Endothelial cell of umbilical vein (primary cell): ENCODE measurements at regions not wholly inside any gene's neighbourhood (a gene's known extent, or its start where the extent isn't known, plus 50 kb on each side); places are given as distances from the start of the nearest gene placed in this dataset.

Experiments used
- BruUV-seq: library from RNA; stranded (reverse); fragments of 400-500 nt; replicated peaks from 2 replicates; lab custom pipeline; 2021; lab: Mats Ljungman, UMichigan
- CTCF ChIA-PET: fragments of 300-600, 350-600 bp; sonication (Branson Sonifier 250); formaldehyde crosslinking; loops from one replicate; lab custom pipeline; 2021; ENCODE audit warnings: antibody characterized with exemption, inconsistent platforms; lab: Charles Lee
- POLR2A ChIA-PET: fragments of 300-600, 350-600 bp; sonication (Branson Sonifier 250); formaldehyde crosslinking; loops from one replicate; lab custom pipeline; 2021; ENCODE audit warnings: antibody characterized with exemption, inconsistent platforms; lab: Charles Lee
- DNase-seq: peaks from one replicate; pipeline ENCODE4 v3.0.0-alpha.2; 2011; ENCODE audit warnings: low read depth, low spot score
- FAIRE-seq: peaks from 2 replicates; lab custom pipeline; 2011; peaks lifted over from hg19 to GRCh38; lab: Jason Lieb, UNC
- H2AFZ ChIP-seq: 2 replicates; pipeline ENCODE4 v1.6.0; 2012; ENCODE audit warnings: low read depth, low read length, control low read depth, inconsistent platforms
- H3K27ac ChIP-seq: 2 replicates; pipeline ENCODE4 v1.5.1; 2011; ENCODE audit warnings: low read depth, mild to moderate bottlenecking, control low read depth, low read length, moderate library complexity; ENCODE audit not compliant: insufficient read depth
- H3K27me3 ChIP-seq, 2 experiments: 2 replicates each; pipeline versions ENCODE4 v1.6.0 to v1.6.1; 2011; ENCODE audit warnings: low read length in 2 of 2, mixed read lengths in 1 of 2; ENCODE audit not compliant: control insufficient read depth in 2 of 2, insufficient read depth in 2 of 2
- H3K36me3 ChIP-seq, 2 experiments: 2 replicates in 1 of 2; 3 replicates in 1 of 2; pipeline ENCODE4 v1.5.1; 2011; ENCODE audit warnings: low read length in 2 of 2, mild to moderate bottlenecking in 1 of 2, moderate library complexity in 1 of 2; ENCODE audit not compliant: control insufficient read depth in 2 of 2, insufficient read depth in 2 of 2; ENCODE audit errors: extremely low read depth in 1 of 2
- H3K4me1 ChIP-seq: 3 replicates; pipeline ENCODE4 v1.5.1; 2011; ENCODE audit warnings: mild to moderate bottlenecking, low read length; ENCODE audit not compliant: control insufficient read depth, insufficient read depth; ENCODE audit errors: extremely low read depth
- H3K4me2 ChIP-seq: 2 replicates; pipeline ENCODE4 v1.6.1; 2011; ENCODE audit warnings: low read length, control low read depth, mixed read lengths; ENCODE audit not compliant: insufficient read depth
- H3K4me3 ChIP-seq, 3 experiments: fragments of 200-600 bp in 1 of 3; sonication (generic), shearing (Covaris generic) in 1 of 3; replicated peaks in 1 of 3; 2 replicates each; pipeline ENCODE4 v1.5.1; 2011 to 2016; ENCODE audit warnings: control low read depth in 3 of 3, low read length in 3 of 3, mild to moderate bottlenecking in 2 of 3, inconsistent platforms in 1 of 3, low read depth in 1 of 3, moderate library complexity in 1 of 3; ENCODE audit not compliant: insufficient read depth in 1 of 3
- H3K79me2 ChIP-seq: 2 replicates; pipeline ENCODE4 v1.6.0; 2012; ENCODE audit warnings: low read length, inconsistent platforms; ENCODE audit not compliant: control insufficient read depth, insufficient read depth
- H3K9ac ChIP-seq: replicated peaks from 2 replicates; pipeline ENCODE3; 2011; ENCODE audit warnings: low read length, control low read depth; ENCODE audit not compliant: insufficient read depth; ENCODE audit errors: extremely low read depth
- H3K9me1 ChIP-seq: replicated peaks from 3 replicates; pipeline ENCODE4 v1.6.0; 2011; ENCODE audit warnings: mild to moderate bottlenecking, low read length; ENCODE audit not compliant: control insufficient read depth, insufficient read depth; ENCODE audit errors: extremely low read depth
- H3K9me3 ChIP-seq: replicated peaks from 2 replicates; pipeline ENCODE4 v1.5.1; 2012; ENCODE audit warnings: low read length, inconsistent platforms; ENCODE audit not compliant: control insufficient read depth, insufficient read depth
- H4K20me1 ChIP-seq: replicated peaks from 2 replicates; pipeline ENCODE3; 2011; ENCODE audit warnings: mild to moderate bottlenecking, low read length; ENCODE audit not compliant: control insufficient read depth, insufficient read depth; ENCODE audit errors: extremely low read depth
- FOS ChIP-seq: IDR thresholded peaks from 2 replicates; pipeline ENCODE4 v1.6.1; 2011; ENCODE audit warnings: mild to moderate bottlenecking, low read length, moderate library complexity, borderline replicate concordance; ENCODE audit not compliant: insufficient read depth
- GATA2 ChIP-seq: IDR thresholded peaks from 2 replicates; pipeline ENCODE4 v1.7.0; 2011; ENCODE audit warnings: low read depth, mild to moderate bottlenecking, moderate library complexity, mixed read lengths, low read length; ENCODE audit not compliant: insufficient read length, insufficient read depth
- JUN ChIP-seq: IDR thresholded peaks from 2 replicates; pipeline ENCODE4 v1.6.1; 2011; ENCODE audit warnings: borderline replicate concordance, low read depth; ENCODE audit not compliant: insufficient read length, insufficient read depth
- MYC ChIP-seq: IDR thresholded peaks from one replicate; pipeline ENCODE4 v1.6.1; 2011; ENCODE audit warnings: mild to moderate bottlenecking, low read depth, low read length
- POLR2A ChIP-seq: IDR thresholded peaks from 2 replicates; pipeline ENCODE4 v1.6.1; 2012; ENCODE audit warnings: low read depth, mild to moderate bottlenecking, control low read depth, low read length
- POLR2AphosphoS5 ChIP-seq: IDR thresholded peaks from 2 replicates; pipeline ENCODE4 v1.6.1; 2012; ENCODE audit warnings: low read depth, mild to moderate bottlenecking, control low read depth, low read length, moderate library complexity; ENCODE audit not compliant: insufficient read depth
- dilution Hi-C: fragments of 300-500 bp; cut with MboI; formaldehyde crosslinking; loops from one replicate; pipeline ENCODE4 v1.15.0; 2019; ENCODE audit warnings: low sequenced_read_pairs; ENCODE audit not compliant: extremely low pct_ligation_motif_present
- intact Hi-C: fragments of 100-400 bp; cut with micrococcal nuclease; formaldehyde crosslinking; loops from one replicate; pipeline ENCODE4 v1.10.0; 2022
- TF ChIP-seq, protein P1 (sequence below): IDR thresholded peaks from 2 replicates; pipeline ENCODE4 v1.6.1; 2011; ENCODE audit not compliant: insufficient read depth, insufficient read length

DNA sequence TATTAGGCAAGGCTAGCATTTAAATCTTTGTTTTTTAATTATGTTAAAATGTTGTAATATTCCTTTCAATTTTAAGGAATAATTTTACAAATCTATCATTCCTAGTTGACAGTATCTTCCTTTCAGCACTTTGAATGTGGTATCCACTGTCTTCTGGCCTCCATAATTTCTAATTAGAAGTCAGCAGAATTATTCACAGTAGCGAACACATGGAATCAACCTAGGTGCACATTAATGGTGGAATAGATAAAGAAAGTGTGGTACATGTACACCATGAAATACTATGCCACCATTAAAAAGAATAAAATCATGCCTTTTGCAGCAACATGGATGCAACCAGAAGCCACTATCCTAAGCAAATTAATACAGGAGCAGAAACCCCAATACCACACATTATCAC lies 1887.8 kb downstream of the PCDH7 start:
- no TSS peak for BruUV-seq
- no peak for TF ChIP-seq POLR2A

DNA sequence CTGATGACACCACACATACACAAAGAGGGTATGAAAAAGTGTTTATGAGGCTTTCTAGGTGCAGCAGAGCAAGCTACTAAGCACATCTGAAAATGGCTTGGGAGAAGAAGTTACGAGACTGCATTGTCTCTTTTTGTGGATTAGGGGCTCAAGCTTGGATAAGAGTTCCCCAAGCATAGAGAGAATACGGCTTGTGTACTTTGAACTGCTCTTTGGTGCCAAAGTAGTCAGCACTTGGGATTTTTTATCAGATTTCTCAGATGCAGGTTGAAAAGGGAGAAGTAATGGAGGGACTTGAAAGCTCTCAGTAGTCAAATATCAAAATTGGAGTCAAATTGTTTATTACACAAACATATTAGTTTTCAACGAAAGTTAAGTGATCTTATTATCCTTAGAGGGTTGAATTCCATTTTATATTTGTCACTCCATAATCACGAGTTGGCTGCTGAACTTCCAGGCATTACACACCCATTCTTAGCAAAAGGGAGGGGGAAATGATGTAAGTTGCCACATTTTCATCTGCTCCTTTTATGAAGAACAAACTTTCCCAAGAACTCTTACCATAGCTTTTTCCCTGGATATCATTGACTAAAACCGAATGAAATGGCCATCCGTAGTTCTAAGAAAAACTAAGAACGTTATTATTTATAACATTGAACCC lies 1904.9 kb downstream of the PCDH7 start:
- H2AFZ ChIP-seq: no peak overlapping the region
- H3K4me1 ChIP-seq: no peaks in the 10 kb centered on the region
- no peaks in the 10 kb centered on the region for H3K9me3 ChIP-seq
- TF ChIP-seq, protein P1, sequence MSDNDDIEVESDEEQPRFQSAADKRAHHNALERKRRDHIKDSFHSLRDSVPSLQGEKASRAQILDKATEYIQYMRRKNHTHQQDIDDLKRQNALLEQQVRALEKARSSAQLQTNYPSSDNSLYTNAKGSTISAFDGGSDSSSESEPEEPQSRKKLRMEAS: no peak
- no peak for TF ChIP-seq GATA2
- no peak for TF ChIP-seq FOS
- no peak for TF ChIP-seq JUN
- TF ChIP-seq POLR2AphosphoS5: no peak
- TF ChIP-seq MYC: no peak
- no peak for TF ChIP-seq POLR2A
- FAIRE-seq (no peak), DNase-seq (no peak)
- no peaks in the 10 kb centered on the region for H3K36me3 ChIP-seq
- no peak overlapping the region for H3K9ac ChIP-seq
- no peak overlapping the region for H3K4me3 ChIP-seq
- H3K27ac ChIP-seq: no peak overlapping the region
- BruUV-seq: no TSS peak
- H3K79me2 ChIP-seq: no peaks in the 10 kb centered on the region
- ChIA-PET POLR2A (no interaction called here), CTCF (no interaction called here)
- H3K27me3 ChIP-seq: no peaks in the 10 kb centered on the region
- no peak overlapping the region for H3K4me2 ChIP-seq
- dilution Hi-C loops: no loop called here
- H3K9me1 ChIP-seq: no peaks in the 10 kb centered on the region
- H4K20me1 ChIP-seq: no peaks in the 10 kb centered on the region
- intact Hi-C loops: no loop called here

More for the DNA sequence above, 1887.8 kb downstream of the PCDH7 start:
- Histone ChIP-seq H2AFZ (no peak overlapping the region), H3K9me1 (no peaks in the 10 kb centered on the region), H3K4me3 (no peak overlapping the region), H3K9me3 (no peaks in the 10 kb centered on the region), H3K27me3 (no peaks in the 10 kb centered on the region), H3K9ac (no peak overlapping the region), H3K4me1 (no peaks in the 10 kb centered on the region), H3K27ac (no peak overlapping the region), H3K4me2 (no peak overlapping the region), H3K79me2 (no peaks in the 10 kb centered on the region), H3K36me3 (no peaks in the 10 kb centered on the region), H4K20me1 (no peaks in the 10 kb centered on the region)
- ChIA-PET CTCF (no interaction called here), POLR2A (no interaction called here)
- no peak for DNase-seq
- intact Hi-C loops: no loop called here
- no peak for FAIRE-seq
- dilution Hi-C loops: no loop called here
